ENCODE measurements at regions not wholly inside any gene's neighbourhood (a gene's known extent, or its start where the extent isn't known, plus 50 kb on each side); places are given as distances from the start of the nearest gene placed in this dataset.

DNA sequence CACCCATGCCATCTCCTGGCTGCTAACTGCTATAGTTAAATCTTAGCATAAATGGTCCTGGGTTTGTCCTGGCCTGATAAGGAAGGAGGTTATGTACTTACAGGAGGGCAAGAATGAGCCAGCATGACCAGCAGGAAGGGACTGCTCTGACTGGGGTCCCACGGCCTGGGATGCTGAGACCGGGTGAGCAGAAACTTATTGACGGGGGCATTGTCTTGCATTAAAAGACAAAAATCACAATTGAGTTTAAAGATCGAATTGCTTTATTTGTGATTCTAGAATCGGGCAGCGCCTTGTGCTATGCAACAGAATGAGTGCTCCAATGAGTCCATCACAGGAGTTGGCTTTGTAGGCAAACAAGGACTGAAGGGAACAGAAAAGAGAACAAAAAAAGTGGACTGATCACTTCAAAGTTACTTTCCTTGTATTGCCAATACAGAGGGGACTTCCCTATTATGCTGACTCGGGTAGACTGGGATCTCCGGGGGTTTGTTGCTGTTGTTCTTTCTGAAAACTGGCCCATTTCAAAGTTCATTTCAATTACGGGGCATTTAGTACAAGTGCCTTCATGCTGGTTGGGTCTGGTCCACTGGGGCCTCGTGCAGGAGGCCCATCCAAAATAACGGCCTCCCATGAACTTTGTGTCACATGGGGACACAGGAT is 87.1 kb upstream of the SLC66A3 start:
- no peak for ATAC-seq
- peaks cover 0 to 1% (median 0%) of the 10 kb centered on the region in 3 donors for H3K9me3 ChIP-seq
- H3K4me1 ChIP-seq, result no peaks in the 10 kb centered on the region
- 93 to 100% methylated on average over 1 to 9 of the region's 11 CpGs for WGBS, 2 donors (ENCODE audit: low coverage in 1 of 2)
- no peaks in the 10 kb centered on the region for H3K36me3 ChIP-seq
- H3K4me3 ChIP-seq, result no peak overlapping the region
- H3K27me3 ChIP-seq, result peaks cover 62% of the 10 kb centered on the region
- H3K27ac ChIP-seq, result no peak overlapping the region
- TF ChIP-seq, protein P1, sequence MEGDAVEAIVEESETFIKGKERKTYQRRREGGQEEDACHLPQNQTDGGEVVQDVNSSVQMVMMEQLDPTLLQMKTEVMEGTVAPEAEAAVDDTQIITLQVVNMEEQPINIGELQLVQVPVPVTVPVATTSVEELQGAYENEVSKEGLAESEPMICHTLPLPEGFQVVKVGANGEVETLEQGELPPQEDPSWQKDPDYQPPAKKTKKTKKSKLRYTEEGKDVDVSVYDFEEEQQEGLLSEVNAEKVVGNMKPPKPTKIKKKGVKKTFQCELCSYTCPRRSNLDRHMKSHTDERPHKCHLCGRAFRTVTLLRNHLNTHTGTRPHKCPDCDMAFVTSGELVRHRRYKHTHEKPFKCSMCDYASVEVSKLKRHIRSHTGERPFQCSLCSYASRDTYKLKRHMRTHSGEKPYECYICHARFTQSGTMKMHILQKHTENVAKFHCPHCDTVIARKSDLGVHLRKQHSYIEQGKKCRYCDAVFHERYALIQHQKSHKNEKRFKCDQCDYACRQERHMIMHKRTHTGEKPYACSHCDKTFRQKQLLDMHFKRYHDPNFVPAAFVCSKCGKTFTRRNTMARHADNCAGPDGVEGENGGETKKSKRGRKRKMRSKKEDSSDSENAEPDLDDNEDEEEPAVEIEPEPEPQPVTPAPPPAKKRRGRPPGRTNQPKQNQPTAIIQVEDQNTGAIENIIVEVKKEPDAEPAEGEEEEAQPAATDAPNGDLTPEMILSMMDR (IDR thresholded peaks at IDR 0.05), result no peak
- TF ChIP-seq POLR2AphosphoS5 (IDR thresholded peaks at IDR 0.05), result no peak
- TF ChIP-seq EP300 (IDR thresholded peaks at IDR 0.05), result no peak
- TF ChIP-seq POLR2A (IDR thresholded peaks at IDR 0.05), result no peak

DNA sequence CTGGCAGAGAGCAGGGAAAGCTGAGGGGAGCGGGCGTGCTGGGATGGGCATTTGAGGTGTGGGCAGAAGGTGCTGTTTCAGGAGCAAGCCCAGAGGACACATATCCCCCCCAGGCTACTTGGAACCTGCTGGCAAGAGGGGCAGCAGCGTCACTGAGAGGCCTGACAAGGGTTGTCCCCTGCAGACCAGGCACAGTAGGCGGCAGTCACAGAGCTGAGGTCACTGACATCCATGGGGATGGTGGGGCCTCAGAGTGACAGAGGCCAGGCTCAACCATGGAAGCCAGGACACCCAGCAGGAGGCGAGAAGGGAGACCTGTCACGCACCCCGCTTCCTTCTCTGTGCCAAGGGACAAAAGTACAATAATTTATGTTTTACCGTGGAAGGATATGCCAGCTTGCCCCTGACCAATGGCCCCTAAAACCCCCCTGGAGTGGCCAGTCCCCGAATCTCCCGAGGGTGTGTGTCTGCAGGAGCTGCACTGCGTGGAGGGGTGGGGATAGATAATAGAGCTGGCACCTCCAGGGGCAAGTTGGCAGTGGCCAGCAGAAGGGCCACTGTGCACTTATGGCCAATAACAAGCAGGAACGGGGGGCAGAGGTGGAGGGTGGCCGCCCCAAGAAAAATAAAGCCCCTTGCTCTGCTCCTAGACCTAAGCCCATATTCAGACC is 86.3 kb upstream of the SLC66A3 start:
- H3K27me3 ChIP-seq, result peaks cover 69% of the 10 kb centered on the region
- H3K4me3 ChIP-seq, result no peak overlapping the region
- H3K27ac ChIP-seq, result no peak overlapping the region
- no peaks in the 10 kb centered on the region for H3K36me3 ChIP-seq
- no peaks in the 10 kb centered on the region for H3K9me3 ChIP-seq
- no peaks in the 10 kb centered on the region for H3K4me1 ChIP-seq
- WGBS, 2 donors (ENCODE audit: low coverage in 1 of 2), result 97 to 100% methylated on average over 2 to 6 of the region's 13 CpGs
- ATAC-seq, result no peak
- TF ChIP-seq EP300 (IDR thresholded peaks at IDR 0.05) (no peak), POLR2A (IDR thresholded peaks at IDR 0.05) (no peak), POLR2AphosphoS5 (IDR thresholded peaks at IDR 0.05) (no peak)
- TF ChIP-seq, protein P1 (IDR thresholded peaks at IDR 0.05), result no peak

DNA sequence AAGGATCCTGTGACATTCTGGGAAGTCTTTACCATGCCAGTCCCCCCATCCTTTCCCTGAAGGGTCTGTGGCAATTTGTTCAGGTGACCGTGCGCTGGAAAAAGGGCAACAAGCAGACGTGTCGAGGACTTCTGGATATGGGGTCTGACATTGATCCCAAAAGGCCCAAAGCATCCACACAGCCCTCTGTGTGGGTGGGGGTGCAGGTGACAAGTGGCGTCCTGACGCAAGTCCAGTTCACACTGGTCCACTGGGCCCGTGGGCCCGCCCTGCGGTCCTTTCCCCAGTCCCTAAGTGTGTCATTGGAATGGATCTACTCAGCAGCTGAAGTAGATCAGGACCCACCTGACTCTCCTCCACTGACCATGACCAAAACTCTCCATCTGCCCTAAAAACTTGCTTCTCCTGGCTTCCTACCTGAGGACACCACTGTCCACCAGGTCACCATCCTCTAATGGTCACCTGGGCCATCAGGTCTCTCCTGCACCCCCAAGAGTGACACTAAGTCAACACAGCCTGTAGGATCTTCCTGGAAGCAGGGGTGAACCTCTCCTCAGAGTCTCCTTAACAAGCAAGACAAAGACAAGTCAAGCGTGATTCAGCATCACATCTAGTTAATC is 85.6 kb upstream of the SLC66A3 start:
- no peak for ATAC-seq
- Histone ChIP-seq H3K27me3 (peaks cover 76% of the 10 kb centered on the region), H3K4me1 (no peaks in the 10 kb centered on the region), H3K4me3 (no peak overlapping the region), H3K9me3 (no peaks in the 10 kb centered on the region), H3K27ac (no peak overlapping the region), H3K36me3 (no peaks in the 10 kb centered on the region)
- no peak for TF ChIP-seq EP300 (IDR thresholded peaks at IDR 0.05)
- no peak for TF ChIP-seq POLR2A (IDR thresholded peaks at IDR 0.05)
- TF ChIP-seq, protein P1 (IDR thresholded peaks at IDR 0.05), result no peak
- no peak for TF ChIP-seq POLR2AphosphoS5 (IDR thresholded peaks at IDR 0.05)
- 87 to 100% methylated on average over 1 to 3 of the region's 10 CpGs for WGBS, 2 donors (ENCODE audit: low coverage in 1 of 2)

DNA sequence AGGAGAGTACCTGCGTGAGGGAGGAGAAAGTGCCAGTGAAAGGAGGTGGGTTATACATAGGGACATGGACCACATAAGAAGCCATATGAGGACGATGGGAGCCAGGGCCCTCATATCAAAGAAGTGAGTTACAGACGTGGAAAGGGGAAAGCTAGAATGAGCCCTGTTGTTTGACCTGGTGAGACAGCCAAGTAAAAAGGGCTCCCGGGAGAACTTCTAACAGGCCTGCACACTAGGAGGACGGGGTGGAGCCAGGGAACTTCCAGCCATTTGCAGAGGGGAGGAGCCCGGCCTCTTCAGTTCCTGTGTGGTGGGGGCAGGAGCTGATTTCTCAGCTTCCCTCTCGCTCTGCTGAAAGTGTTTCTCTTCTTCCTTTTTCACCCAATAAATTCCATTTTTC is 84.1 kb upstream of the SLC66A3 start:
- Histone ChIP-seq H3K27ac (no peak overlapping the region), H3K27me3 (peaks cover 72% of the 10 kb centered on the region), H3K9me3 (no peaks in the 10 kb centered on the region), H3K4me3 (no peak overlapping the region), H3K4me1 (no peaks in the 10 kb centered on the region), H3K36me3 (no peaks in the 10 kb centered on the region)
- no peak for ATAC-seq
- TF ChIP-seq, protein P1 (IDR thresholded peaks at IDR 0.05), result no peak
- TF ChIP-seq POLR2A (IDR thresholded peaks at IDR 0.05) (no peak), EP300 (IDR thresholded peaks at IDR 0.05) (no peak), POLR2AphosphoS5 (IDR thresholded peaks at IDR 0.05) (no peak)
- WGBS, 2 donors (ENCODE audit: low coverage in 1 of 2), result 28 to 32% methylated on average over 7 of the region's 7 CpGs

Data from gastroesophageal sphincter (tissue), 4 donors.